ENCODE measurements at regions not wholly inside any gene's neighbourhood (a gene's known extent, or its start where the extent isn't known, plus 50 kb on each side); places are given as distances from the start of the nearest gene placed in this dataset.

- Histone ChIP-seq H3K36me3 (ENCODE audit: control insufficient read depth in 1 of 2, insufficient read depth in 2 of 2, low read length in 1 of 2) (no peaks in the 10 kb centered on the region), H3K4me1 (ENCODE audit: control insufficient read depth in 1 of 2, insufficient read depth in 2 of 2, low read length in 2 of 2) (no peaks in the 10 kb centered on the region), H3K27me3 (ENCODE audit: control insufficient read depth in 1 of 2, insufficient read depth in 2 of 2, low read length in 1 of 2) (no peaks in the 10 kb centered on the region), H3K9me3 (ENCODE audit: control insufficient read depth, low read length) (no peaks in the 10 kb centered on the region), H3K27ac (ENCODE audit: low read depth in 1 of 2, low read length in 2 of 2) (no peak overlapping the region), H3K4me3 (ENCODE audit: low read length in 2 of 2) (no peak overlapping the region)
- WGBS, 2 donors, result 62 to 70% methylated on average over 2 of the region's 2 CpGs
- peak; percentile 30 for ATAC-seq (ENCODE audit: low FRiP score)
- DNase-seq, result no peak
- intact Hi-C loops (cut with DNase I), result no loop called here
Observed at GRCh38 chr4:104591510-104591911, 96.8 kb upstream of the CXXC4 start.

GRCh38 chr4:104592183-104592582, 97.5 kb upstream of the CXXC4 start:
- no peaks in the 10 kb centered on the region for H3K27me3 ChIP-seq (ENCODE audit: control insufficient read depth in 1 of 2, insufficient read depth in 2 of 2, low read length in 1 of 2)
- WGBS, 2 donors, result 87 to 88% methylated on average over 2 of the region's 2 CpGs
- H3K4me3 ChIP-seq (ENCODE audit: low read length in 2 of 2), result no peak overlapping the region
- ATAC-seq (ENCODE audit: low FRiP score) (no peak), DNase-seq (no peak)
- H3K27ac ChIP-seq (ENCODE audit: low read depth in 1 of 2, low read length in 2 of 2), result no peak overlapping the region
- no peaks in the 10 kb centered on the region for H3K4me1 ChIP-seq (ENCODE audit: control insufficient read depth in 1 of 2, insufficient read depth in 2 of 2, low read length in 2 of 2)
- no peaks in the 10 kb centered on the region for H3K9me3 ChIP-seq (ENCODE audit: control insufficient read depth, low read length)
- no peaks in the 10 kb centered on the region for H3K36me3 ChIP-seq (ENCODE audit: control insufficient read depth in 1 of 2, insufficient read depth in 2 of 2, low read length in 1 of 2)
- intact Hi-C loops (cut with DNase I), result no loop called here

GRCh38 chr4:104593019-104593418, 98.3 kb upstream of the CXXC4 start:
- WGBS, 2 donors, result 15 to 18% methylated on average over 7 of the region's 7 CpGs
- Histone ChIP-seq H3K27me3 (ENCODE audit: control insufficient read depth in 1 of 2, insufficient read depth in 2 of 2, low read length in 1 of 2) (no peaks in the 10 kb centered on the region), H3K36me3 (ENCODE audit: control insufficient read depth in 1 of 2, insufficient read depth in 2 of 2, low read length in 1 of 2) (no peaks in the 10 kb centered on the region), H3K27ac (ENCODE audit: low read depth in 1 of 2, low read length in 2 of 2) (no peak overlapping the region), H3K9me3 (ENCODE audit: control insufficient read depth, low read length) (no peaks in the 10 kb centered on the region), H3K4me1 (ENCODE audit: control insufficient read depth in 1 of 2, insufficient read depth in 2 of 2, low read length in 2 of 2) (no peaks in the 10 kb centered on the region), H3K4me3 (ENCODE audit: low read length in 2 of 2) (peak overlapping the region in 1 of 2 donors; percentile 48)
- ATAC-seq (ENCODE audit: low FRiP score) (no peak), DNase-seq (no peak)
- intact Hi-C loops (cut with DNase I), result no loop called here

DNA sequence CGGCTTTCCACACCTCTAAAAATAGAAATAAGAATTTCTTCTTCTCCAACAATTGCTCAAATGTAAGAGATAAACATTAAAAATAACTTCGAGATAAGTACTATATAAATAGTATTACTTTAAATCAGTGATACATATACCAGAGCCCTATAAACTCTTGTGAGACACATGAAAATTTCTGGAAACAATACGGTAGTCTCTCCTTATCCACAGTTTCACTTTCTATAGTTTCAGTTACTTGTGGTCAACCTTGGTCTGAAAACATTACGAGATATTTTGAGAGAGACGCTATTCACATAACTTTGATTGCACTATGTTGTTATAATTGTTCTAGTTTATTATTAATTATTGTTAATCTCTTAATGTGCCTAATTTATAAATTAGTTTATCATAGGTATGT, 101.5 kb upstream of the CXXC4 start:
- intact Hi-C loops (cut with DNase I), result no loop called here
- no peak for DNase-seq
- 49 to 52% methylated on average over 5 of the region's 5 CpGs for WGBS, 2 donors
- H3K4me3 ChIP-seq (ENCODE audit: low read length in 2 of 2), result no peak overlapping the region
- no peak overlapping the region for H3K27ac ChIP-seq (ENCODE audit: low read depth in 1 of 2, low read length in 2 of 2)
- H3K27me3 ChIP-seq (ENCODE audit: control insufficient read depth in 1 of 2, insufficient read depth in 2 of 2, low read length in 1 of 2), result no peaks in the 10 kb centered on the region
- no peaks in the 10 kb centered on the region for H3K4me1 ChIP-seq (ENCODE audit: control insufficient read depth in 1 of 2, insufficient read depth in 2 of 2, low read length in 2 of 2)
- H3K9me3 ChIP-seq (ENCODE audit: control insufficient read depth, low read length), result no peaks in the 10 kb centered on the region
- H3K36me3 ChIP-seq (ENCODE audit: control insufficient read depth in 1 of 2, insufficient read depth in 2 of 2, low read length in 1 of 2), result no peaks in the 10 kb centered on the region
- no peak for ATAC-seq (ENCODE audit: low FRiP score)

- Histone ChIP-seq H3K4me1 (ENCODE audit: control insufficient read depth in 1 of 2, insufficient read depth in 2 of 2, low read length in 2 of 2) (no peaks in the 10 kb centered on the region), H3K9me3 (ENCODE audit: control insufficient read depth, low read length) (no peaks in the 10 kb centered on the region), H3K36me3 (ENCODE audit: control insufficient read depth in 1 of 2, insufficient read depth in 2 of 2, low read length in 1 of 2) (no peaks in the 10 kb centered on the region), H3K4me3 (ENCODE audit: low read length in 2 of 2) (no peak overlapping the region), H3K27me3 (ENCODE audit: control insufficient read depth in 1 of 2, insufficient read depth in 2 of 2, low read length in 1 of 2) (no peaks in the 10 kb centered on the region), H3K27ac (ENCODE audit: low read depth in 1 of 2, low read length in 2 of 2) (no peak overlapping the region)
- DNase-seq, result no peak
- ATAC-seq (ENCODE audit: low FRiP score), result no peak
- intact Hi-C loops (cut with DNase I), result no loop called here
- 32 to 59% methylated on average over 1 of the region's 1 CpG for whole genome bisulfite sequencing, 2 donors
Observed at GRCh38 chr4:104615496-104615895, 120.8 kb upstream of the CXXC4 start.

DNA sequence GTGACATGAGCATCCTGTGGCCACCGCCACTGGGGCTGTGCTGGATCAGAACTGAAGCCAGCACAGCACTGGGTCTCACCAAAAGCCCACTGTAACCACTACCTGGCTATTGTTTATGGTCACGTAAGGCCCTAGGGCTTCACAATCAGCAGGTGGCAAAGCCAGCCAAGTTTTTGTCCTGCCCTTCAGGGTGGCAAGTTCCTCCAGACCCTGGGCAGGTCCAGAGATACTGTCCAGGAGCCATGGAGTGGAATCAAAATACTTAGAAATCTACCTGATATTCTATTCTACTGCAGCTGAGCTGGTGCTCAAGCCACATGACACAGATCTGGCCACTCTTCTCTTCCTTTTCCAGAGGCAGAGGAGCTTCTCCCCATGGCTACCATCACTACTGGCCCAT, 121.2 kb upstream of the CXXC4 start:
- Histone ChIP-seq H3K4me1 (ENCODE audit: control insufficient read depth in 1 of 2, insufficient read depth in 2 of 2, low read length in 2 of 2) (no peaks in the 10 kb centered on the region), H3K27ac (ENCODE audit: low read depth in 1 of 2, low read length in 2 of 2) (no peak overlapping the region), H3K4me3 (ENCODE audit: low read length in 2 of 2) (no peak overlapping the region), H3K27me3 (ENCODE audit: control insufficient read depth in 1 of 2, insufficient read depth in 2 of 2, low read length in 1 of 2) (no peaks in the 10 kb centered on the region), H3K36me3 (ENCODE audit: control insufficient read depth in 1 of 2, insufficient read depth in 2 of 2, low read length in 1 of 2) (no peaks in the 10 kb centered on the region), H3K9me3 (ENCODE audit: control insufficient read depth, low read length) (no peaks in the 10 kb centered on the region)
- intact Hi-C loops (cut with DNase I), result no loop called here
- 71 to 82% methylated on average over 2 of the region's 2 CpGs for WGBS, 2 donors
- ATAC-seq (ENCODE audit: low FRiP score), result no peak
- no peak for DNase-seq

DNA sequence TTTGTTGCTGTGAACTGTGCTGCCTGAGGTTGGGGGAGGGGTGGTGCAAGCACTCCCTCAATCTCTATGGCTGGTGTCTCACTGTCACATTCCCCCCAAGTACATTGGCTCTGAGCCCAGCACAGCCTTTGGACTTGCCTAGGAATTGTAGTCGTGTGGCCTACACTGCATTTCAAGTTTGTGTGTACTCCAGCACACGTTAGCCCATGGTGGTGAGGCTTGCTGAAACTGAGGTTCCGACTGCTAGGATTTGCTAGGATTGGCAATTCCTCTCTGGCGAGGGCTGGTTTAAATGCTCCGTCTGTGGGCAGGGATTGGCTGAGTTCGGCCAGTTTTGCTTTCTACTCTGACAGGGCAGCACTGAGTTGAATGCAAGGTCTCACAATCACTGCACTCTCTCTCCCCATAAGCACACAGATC, 121.7 kb upstream of the CXXC4 start:
- WGBS, 2 donors, result 12 to 17% methylated on average over 6 of the region's 6 CpGs
- intact Hi-C loops (cut with DNase I), result no loop called here
- H3K27ac ChIP-seq (ENCODE audit: low read depth in 1 of 2, low read length in 2 of 2), result no peak overlapping the region
- ATAC-seq (ENCODE audit: low FRiP score) (no peak), DNase-seq (no peak)
- H3K27me3 ChIP-seq (ENCODE audit: control insufficient read depth in 1 of 2, insufficient read depth in 2 of 2, low read length in 1 of 2), result no peaks in the 10 kb centered on the region
- no peak overlapping the region for H3K4me3 ChIP-seq (ENCODE audit: low read length in 2 of 2)
- no peaks in the 10 kb centered on the region for H3K9me3 ChIP-seq (ENCODE audit: control insufficient read depth, low read length)
- no peaks in the 10 kb centered on the region for H3K36me3 ChIP-seq (ENCODE audit: control insufficient read depth in 1 of 2, insufficient read depth in 2 of 2, low read length in 1 of 2)
- H3K4me1 ChIP-seq (ENCODE audit: control insufficient read depth in 1 of 2, insufficient read depth in 2 of 2, low read length in 2 of 2), result no peaks in the 10 kb centered on the region

DNA sequence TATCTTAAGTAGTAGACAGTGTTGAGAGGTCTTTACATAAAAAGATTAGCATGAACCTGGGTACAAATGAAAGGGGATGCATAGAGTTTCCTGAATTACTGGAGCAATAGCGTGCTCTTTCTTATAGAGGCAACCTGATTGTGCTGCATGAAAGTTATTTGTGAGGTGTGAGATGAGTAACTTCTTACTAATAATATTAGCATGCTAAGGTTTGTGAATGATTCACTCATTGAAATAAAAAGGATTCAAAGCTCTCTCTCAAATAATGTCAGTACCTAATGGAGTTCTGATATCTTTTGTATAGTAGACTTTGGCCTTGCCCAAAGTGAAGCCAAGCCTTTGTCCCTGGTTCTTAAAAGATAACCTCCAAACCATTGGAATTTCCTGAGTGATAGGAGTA, 131.0 kb upstream of the CXXC4 start:
- Histone ChIP-seq H3K4me1 (ENCODE audit: control insufficient read depth in 1 of 2, insufficient read depth in 2 of 2, low read length in 2 of 2) (no peaks in the 10 kb centered on the region), H3K36me3 (ENCODE audit: control insufficient read depth in 1 of 2, insufficient read depth in 2 of 2, low read length in 1 of 2) (no peaks in the 10 kb centered on the region), H3K27me3 (ENCODE audit: control insufficient read depth in 1 of 2, insufficient read depth in 2 of 2, low read length in 1 of 2) (no peaks in the 10 kb centered on the region), H3K4me3 (ENCODE audit: low read length in 2 of 2) (no peak overlapping the region), H3K27ac (ENCODE audit: low read depth in 1 of 2, low read length in 2 of 2) (no peak overlapping the region), H3K9me3 (ENCODE audit: control insufficient read depth, low read length) (no peaks in the 10 kb centered on the region)
- ATAC-seq (ENCODE audit: low FRiP score) (no peak), DNase-seq (no peak)
- WGBS, 2 donors, result 88 to 90% methylated on average over 1 of the region's 1 CpG
- intact Hi-C loops (cut with DNase I), result no loop called here

GRCh38 chr4:104629601-104630000, 134.9 kb upstream of the CXXC4 start:
- intact Hi-C loops (cut with DNase I), result no loop called here
- no peaks in the 10 kb centered on the region for H3K36me3 ChIP-seq (ENCODE audit: control insufficient read depth in 1 of 2, insufficient read depth in 2 of 2, low read length in 1 of 2)
- WGBS, 2 donors, result 83 to 91% methylated on average over 1 of the region's 1 CpG
- no peaks in the 10 kb centered on the region for H3K27me3 ChIP-seq (ENCODE audit: control insufficient read depth in 1 of 2, insufficient read depth in 2 of 2, low read length in 1 of 2)
- H3K4me1 ChIP-seq (ENCODE audit: control insufficient read depth in 1 of 2, insufficient read depth in 2 of 2, low read length in 2 of 2), result no peaks in the 10 kb centered on the region
- H3K9me3 ChIP-seq (ENCODE audit: control insufficient read depth, low read length), result no peaks in the 10 kb centered on the region
- no peak for DNase-seq
- ATAC-seq (ENCODE audit: low FRiP score), result no peak
- no peak overlapping the region for H3K4me3 ChIP-seq (ENCODE audit: low read length in 2 of 2)
- no peak overlapping the region for H3K27ac ChIP-seq (ENCODE audit: low read depth in 1 of 2, low read length in 2 of 2)

All from aorta (tissue), 5 donors.